ENCODE measurements at regions not wholly inside any gene's neighbourhood (a gene's known extent, or its start where the extent isn't known, plus 50 kb on each side); places are given as distances from the start of the nearest gene placed in this dataset.
A peak's percentile ranks its signal among the peaks of the same experiment; 100 is the strongest.
"Not testable (repeated sequence)": the region's sequence is repeated elsewhere in the genome, so short reads cannot be mapped to it uniquely, and the experiment has no call there.

GRCh38 chr18:49690312-49690711 is 123.0 kb downstream of the ACAA2 start:
- H3K27ac ChIP-seq, result no peak overlapping the region
- 26% methylated on average over 3 of the region's 3 CpGs for WGBS (ENCODE audit: insufficient coverage, low coverage, low lambda C conversion rate, missing lambda C conversion rate)
- intact Hi-C loops (cut with DNase I), result no loop called here
- H3K9me3 ChIP-seq, result no peaks in the 10 kb centered on the region
- H3K4me1 ChIP-seq, result peaks cover 0 to 10% (median 7%) of the 10 kb centered on the region in 4 donors
- TF ChIP-seq CTCF (IDR thresholded peaks at IDR 0.05) (no peak), POLR2A (IDR thresholded peaks at IDR 0.05) (no peak)
- no peaks in the 10 kb centered on the region for H3K27me3 ChIP-seq
- no peaks in the 10 kb centered on the region for H3K36me3 ChIP-seq
- ATAC-seq (peak in 2 of 4 donors; percentile 33 to 52), DNase-seq (no peak)
- H3K4me3 ChIP-seq, result no peak overlapping the region

- Histone ChIP-seq H3K27ac (peak overlapping the region in 2 of 3 donors; percentile 1 to 19), H3K4me1 (peaks cover 0 to 48% (median 26%) of the 10 kb centered on the region in 4 donors), H3K36me3 (no peaks in the 10 kb centered on the region), H3K4me3 (no peak overlapping the region), H3K27me3 (no peaks in the 10 kb centered on the region), H3K9me3 (no peaks in the 10 kb centered on the region)
- 18% methylated on average over 4 of the region's 6 CpGs for WGBS (ENCODE audit: insufficient coverage, low coverage, low lambda C conversion rate, missing lambda C conversion rate)
- intact Hi-C loops (cut with DNase I), result no loop called here
- ATAC-seq (peak; percentile 57 to 76 (median 62)), DNase-seq (peak; percentile 43 to 72 (median 63))
- no peak for TF ChIP-seq CTCF (IDR thresholded peaks at IDR 0.05)
- TF ChIP-seq POLR2A (IDR thresholded peaks at IDR 0.05), result no peak
Measured at GRCh38 chr18:49685231-49685942, 123.5 kb downstream of the LIPG start.

GRCh38 chr18:49682803-49683190 is 120.9 kb downstream of the LIPG start:
- H3K9me3 ChIP-seq; H3K27me3 ChIP-seq; intact Hi-C loops (cut with DNase I); H3K36me3 ChIP-seq; ATAC-seq; DNase-seq; H3K4me3 ChIP-seq: not testable (repeated sequence)
- Histone ChIP-seq H3K4me1 (peaks cover 0 to 57% (median 26%) of the 10 kb centered on the region in 4 donors), H3K27ac (peak overlapping the region in 1 of 3 donors; percentile 31)
- WGBS (ENCODE audit: insufficient coverage, low coverage, low lambda C conversion rate, missing lambda C conversion rate), result 82% methylated on average over 3 of the region's 3 CpGs

GRCh38 chr18:49682173-49682802 is 120.4 kb downstream of the LIPG start:
- DNase-seq, result peak; percentile 63 to 92 (median 84)
- Histone ChIP-seq H3K9me3 (no peaks in the 10 kb centered on the region), H3K27me3 (no peaks in the 10 kb centered on the region), H3K4me3 (no peak overlapping the region), H3K4me1 (peaks cover 0 to 57% (median 26%) of the 10 kb centered on the region in 4 donors), H3K36me3 (no peaks in the 10 kb centered on the region), H3K27ac (peak overlapping the region; percentile 9 to 67 (median 53))
- intact Hi-C loops (cut with DNase I), result no loop called here
- peak; percentile 73 to 91 (median 86) for ATAC-seq
- 36% methylated on average over 6 of the region's 8 CpGs for WGBS (ENCODE audit: insufficient coverage, low coverage, low lambda C conversion rate, missing lambda C conversion rate)
- TF ChIP-seq CTCF (IDR thresholded peaks at IDR 0.05) (no peak), POLR2A (IDR thresholded peaks at IDR 0.05) (no peak)

- no peaks in the 10 kb centered on the region for H3K9me3 ChIP-seq
- ATAC-seq (peak in 1 of 4 donors; percentile 7), DNase-seq (no peak)
- H3K36me3 ChIP-seq, result no peaks in the 10 kb centered on the region
- 57% methylated on average over 4 of the region's 4 CpGs for WGBS (ENCODE audit: insufficient coverage, low coverage, low lambda C conversion rate, missing lambda C conversion rate)
- no peak overlapping the region for H3K4me3 ChIP-seq
- TF ChIP-seq POLR2A (IDR thresholded peaks at IDR 0.05), result no peak
- no peak for TF ChIP-seq CTCF (IDR thresholded peaks at IDR 0.05)
- H3K27ac ChIP-seq, result peak overlapping the region in 1 of 3 donors; percentile 9
- no peaks in the 10 kb centered on the region for H3K27me3 ChIP-seq
- intact Hi-C loops (cut with DNase I), result no loop called here
- peaks cover 0 to 57% (median 26%) of the 10 kb centered on the region in 4 donors for H3K4me1 ChIP-seq
Measured at GRCh38 chr18:49681387-49681786, 119.5 kb downstream of the LIPG start.
